ENCODE measurements at regions not wholly inside any gene's neighbourhood (a gene's known extent, or its start where the extent isn't known, plus 50 kb on each side); places are given as distances from the start of the nearest gene placed in this dataset.

DNA sequence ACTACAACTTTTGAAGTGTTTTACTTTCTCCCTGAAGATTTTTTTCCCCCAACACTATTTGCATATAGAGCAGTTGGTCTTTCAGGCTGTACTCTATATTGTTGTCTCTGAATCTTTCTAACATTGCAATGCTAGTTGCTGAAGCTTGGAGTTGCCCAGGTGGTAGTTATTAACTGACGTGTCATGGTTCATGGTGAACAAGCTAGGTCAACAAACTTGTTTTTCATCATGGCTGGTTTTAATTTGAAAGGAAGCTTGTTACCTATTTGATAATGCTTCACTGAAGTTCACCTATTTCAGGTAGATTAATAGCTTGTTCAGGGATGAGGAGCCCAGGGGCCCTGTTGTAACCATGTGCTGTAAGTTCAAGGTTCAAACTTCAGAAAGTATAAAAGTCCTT lies 158.8 kb upstream of the ZEB2 start:
- Histone ChIP-seq H3K27ac (no peak overlapping the region), H3K27me3 (no peaks in the 10 kb centered on the region), H3K36me3 (ENCODE audit: low read depth, missing control alignments) (no peaks in the 10 kb centered on the region), H3K4me3 (no peak overlapping the region), H3K9me3 (no peaks in the 10 kb centered on the region), H3K4me1 (no peaks in the 10 kb centered on the region)
- no peak for DNase-seq
- 93 to 97% methylated on average over 1 of the region's 1 CpG for WGBS, 2 donors
- intact Hi-C loops (cut with DNase I; ENCODE audit: low total_unique reads), result no loop called here
- TF ChIP-seq CTCF (IDR thresholded peaks at IDR 0.05) (no peak), POLR2A (IDR thresholded peaks at IDR 0.05) (no peak)

GRCh38 chr2:144675731-144676130 lies 155.8 kb upstream of the ZEB2 start:
- 86 to 94% methylated on average over 3 of the region's 3 CpGs for whole genome bisulfite sequencing, 2 donors
- Histone ChIP-seq H3K4me1 (no peaks in the 10 kb centered on the region), H3K4me3 (no peak overlapping the region), H3K36me3 (ENCODE audit: low read depth, missing control alignments) (no peaks in the 10 kb centered on the region), H3K27me3 (no peaks in the 10 kb centered on the region), H3K9me3 (no peaks in the 10 kb centered on the region), H3K27ac (no peak overlapping the region)
- intact Hi-C loops (cut with DNase I; ENCODE audit: low total_unique reads), result no loop called here
- no peak for DNase-seq
- TF ChIP-seq CTCF (IDR thresholded peaks at IDR 0.05), result no peak
- no peak for TF ChIP-seq POLR2A (IDR thresholded peaks at IDR 0.05)

DNA sequence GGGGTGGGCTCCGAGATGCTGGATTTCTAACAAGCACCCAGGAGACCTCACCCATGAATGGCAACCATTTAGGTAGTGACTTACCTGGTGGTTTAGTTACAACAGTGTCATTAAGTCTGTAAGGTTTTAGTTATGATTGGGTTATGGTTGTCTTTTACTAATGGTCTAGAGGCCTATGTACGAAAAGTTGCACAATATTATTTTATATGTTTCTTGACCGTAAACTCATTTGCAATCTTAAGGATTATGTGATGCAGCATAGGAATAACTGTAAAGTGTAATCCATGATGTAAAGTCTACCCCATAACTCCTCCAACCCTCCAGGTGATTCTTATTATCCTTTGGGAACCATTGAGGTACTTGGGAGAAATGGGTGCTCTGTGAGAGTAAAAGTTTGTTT lies 155.4 kb upstream of the ZEB2 start:
- Histone ChIP-seq H3K9me3 (no peaks in the 10 kb centered on the region), H3K4me3 (no peak overlapping the region), H3K4me1 (no peaks in the 10 kb centered on the region), H3K27me3 (no peaks in the 10 kb centered on the region), H3K27ac (no peak overlapping the region), H3K36me3 (ENCODE audit: low read depth, missing control alignments) (no peaks in the 10 kb centered on the region)
- 97 to 99% methylated on average over 3 of the region's 3 CpGs for WGBS, 2 donors
- no peak for DNase-seq
- no peak for TF ChIP-seq CTCF (IDR thresholded peaks at IDR 0.05)
- TF ChIP-seq POLR2A (IDR thresholded peaks at IDR 0.05), result no peak
- intact Hi-C loops (cut with DNase I; ENCODE audit: low total_unique reads), result no loop called here

DNA sequence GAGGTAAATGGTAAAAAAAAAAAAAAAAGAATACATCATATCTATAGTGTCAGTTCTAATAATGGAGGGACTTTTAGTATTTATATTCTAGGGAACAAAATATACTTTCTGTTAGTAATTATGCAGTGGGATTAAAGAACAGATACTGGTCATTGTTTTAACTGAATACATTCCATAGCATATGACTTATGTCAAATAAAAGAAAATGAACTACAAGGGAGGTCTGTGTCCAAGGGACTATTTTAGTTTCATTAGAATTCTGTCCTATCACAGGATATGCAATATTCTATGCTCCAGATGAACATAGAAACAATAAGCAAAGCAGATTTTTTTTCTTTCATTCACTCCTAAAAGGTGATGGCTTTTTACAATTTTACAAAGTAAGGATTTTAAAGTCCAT lies 154.2 kb upstream of the ZEB2 start:
- no peak overlapping the region for H3K4me3 ChIP-seq
- H3K27me3 ChIP-seq, result no peaks in the 10 kb centered on the region
- no peaks in the 10 kb centered on the region for H3K4me1 ChIP-seq
- TF ChIP-seq CTCF (IDR thresholded peaks at IDR 0.05), result no peak
- no peak for TF ChIP-seq POLR2A (IDR thresholded peaks at IDR 0.05)
- no peak overlapping the region for H3K27ac ChIP-seq
- intact Hi-C loops (cut with DNase I; ENCODE audit: low total_unique reads), result no loop called here
- no peaks in the 10 kb centered on the region for H3K9me3 ChIP-seq
- no peak for DNase-seq
- H3K36me3 ChIP-seq (ENCODE audit: low read depth, missing control alignments), result no peaks in the 10 kb centered on the region

DNA sequence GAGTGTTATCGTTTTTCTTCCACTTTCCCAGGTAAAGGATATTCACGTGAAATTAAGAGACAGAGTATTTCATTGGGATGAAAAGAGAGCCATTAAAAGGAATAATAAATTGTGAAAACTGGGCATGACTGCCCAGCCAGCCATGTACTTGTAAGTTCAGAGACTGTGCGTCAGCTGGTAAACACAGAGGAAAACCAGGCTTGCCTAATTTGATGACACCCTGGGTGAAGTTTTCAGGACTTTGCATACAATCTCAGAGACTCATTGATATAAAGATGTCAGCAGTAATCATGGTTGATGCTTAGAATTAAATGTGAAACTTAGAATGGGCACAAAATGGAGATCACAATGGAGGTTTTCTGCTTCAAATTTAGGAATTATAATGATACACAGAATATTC lies 153.5 kb upstream of the ZEB2 start:
- WGBS, 2 donors, result 64% methylated on average over 3 of the region's 3 CpGs
- H3K4me1 ChIP-seq, result no peaks in the 10 kb centered on the region

More for the DNA sequence above, 153.5 kb upstream of the ZEB2 start:
- Histone ChIP-seq H3K27ac (no peak overlapping the region), H3K4me3 (no peak overlapping the region), H3K9me3 (no peaks in the 10 kb centered on the region), H3K36me3 (ENCODE audit: low read depth, missing control alignments) (no peaks in the 10 kb centered on the region), H3K27me3 (no peaks in the 10 kb centered on the region)
- DNase-seq, result no peak
- intact Hi-C loops (cut with DNase I; ENCODE audit: low total_unique reads), result no loop called here
- TF ChIP-seq CTCF (IDR thresholded peaks at IDR 0.05), result no peak

Data from testis (tissue), 2 donors.